A673 (cell line): ENCODE measurements at regions not wholly inside any gene's neighbourhood (a gene's known extent, or its start where the extent isn't known, plus 50 kb on each side); places are given as distances from the start of the nearest gene placed in this dataset.

Experiments
- BruUV-seq: library from RNA; stranded (reverse); fragments of 400-500 nt; replicated peaks from 2 replicates; lab custom pipeline; 2021; lab: Mats Ljungman, UMichigan
- CTCF ChIA-PET: fragments of 300-600 bp; sonication (Branson Sonifier 250); formaldehyde crosslinking; loops from one replicate; lab custom pipeline; 2022; ENCODE audit warnings: antibody characterized with exemption; lab: Charles Lee
- POLR2A ChIA-PET: fragments of 300-600 bp; sonication (Branson Sonifier 250); formaldehyde crosslinking; loops from one replicate; lab custom pipeline; 2022; ENCODE audit warnings: antibody characterized with exemption; ENCODE audit not compliant: low non-redundant PET; lab: Charles Lee
- DNase-seq: peaks from one replicate; pipeline ENCODE4 v3.0.0-alpha.2; 2015; ENCODE audit warnings: low spot score
- H3K27ac ChIP-seq: fragments of 200-600 bp; sonication (generic); 2 replicates; pipeline ENCODE4 v1.5.1; 2016; ENCODE audit warnings: mixed run types, low read depth, mild to moderate bottlenecking, mixed read lengths, antibody characterized with exemption, low read length; ENCODE audit not compliant: poor library complexity, severe bottlenecking
- H3K27me3 ChIP-seq: fragments of 200-600 bp; sonication (generic); replicated peaks from 2 replicates; pipeline ENCODE4 v1.6.1; 2017; ENCODE audit warnings: mixed run types, low read depth, mild to moderate bottlenecking, mixed read lengths, antibody characterized with exemption, low read length; ENCODE audit not compliant: insufficient read depth, poor library complexity
- H3K36me3 ChIP-seq: fragments of 200-600 bp; sonication (generic); 2 replicates; pipeline ENCODE4 v1.6.1; 2016; ENCODE audit warnings: mixed run types, mild to moderate bottlenecking, mixed read lengths, antibody characterized with exemption, low read length; ENCODE audit not compliant: insufficient read depth, poor library complexity, severe bottlenecking
- H3K4me1 ChIP-seq: fragments of 200-600 bp; sonication (generic); 2 replicates; pipeline ENCODE4 v1.6.1; 2017; ENCODE audit warnings: mixed run types, mild to moderate bottlenecking, mixed read lengths, antibody characterized with exemption, low read length; ENCODE audit not compliant: insufficient read depth, poor library complexity, severe bottlenecking
- H3K4me3 ChIP-seq: fragments of 200-600 bp; sonication (generic); 2 replicates; pipeline ENCODE4 v1.5.1; 2016; ENCODE audit warnings: low read depth, mixed run types, mild to moderate bottlenecking, mixed read lengths, low read length; ENCODE audit not compliant: poor library complexity, severe bottlenecking
- H3K9me3 ChIP-seq: fragments of 200-600 bp; sonication (generic); 2 replicates; pipeline ENCODE4 v1.6.1; 2016; ENCODE audit warnings: mixed run types, low read depth, mild to moderate bottlenecking, mixed read lengths, antibody characterized with exemption, low read length; ENCODE audit not compliant: poor library complexity, severe bottlenecking
- CTCF ChIP-seq: fragments of 300-800, 200-600 bp; sonication (generic); conservative IDR thresholded peaks from 2 replicates; pipeline ENCODE4 v1.5.1; 2017; ENCODE audit warnings: low read depth, mild to moderate bottlenecking, antibody characterized with exemption, low read length, moderate library complexity, mixed read lengths
- EZH2 ChIP-seq: fragments of 200-600 bp; sonication (generic); IDR thresholded peaks from 2 replicates; pipeline ENCODE4 v1.6.1; 2017; ENCODE audit warnings: borderline replicate concordance, low read depth, mild to moderate bottlenecking, mixed read lengths, antibody characterized with exemption, low read length; ENCODE audit not compliant: poor library complexity, severe bottlenecking
- intact Hi-C: fragments of 100-400 bp; cut with micrococcal nuclease; formaldehyde crosslinking; loops from one replicate; pipeline ENCODE4 v1.10.0; 2022; ENCODE audit not compliant: unreplicated experiment

- no peak for DNase-seq
- ChIA-PET CTCF (no interaction called here), POLR2A (no interaction called here)
- Histone ChIP-seq H3K4me3 (no peak overlapping the region), H3K27ac (no peak overlapping the region), H3K4me1 (peaks cover 2% of the 10 kb centered on the region), H3K36me3 (no peaks in the 10 kb centered on the region), H3K9me3 (peaks cover 12% of the 10 kb centered on the region), H3K27me3 (no peaks in the 10 kb centered on the region)
- no peak for TF ChIP-seq CTCF
- TF ChIP-seq EZH2 = no peak
- BruUV-seq = no TSS peak
- intact Hi-C loops = loop anchor here (10.0 kb wide), 2 partner anchors 558 to 668 kb away; no protein-coding TSS in a partner anchor
Measured at GRCh38 chr3:191802671-191803070, 341.7 kb downstream of the PYDC2 start.

- no peaks in the 10 kb centered on the region for H3K27me3 ChIP-seq
- H3K27ac ChIP-seq = no peak overlapping the region
- intact Hi-C loops = loop anchor here (5.0 to 10.0 kb wide), 3 partner anchors 303 to 670 kb away; no protein-coding TSS in a partner anchor
- BruUV-seq = no TSS peak
- TF ChIP-seq CTCF (no peak), EZH2 (no peak)
- POLR2A ChIA-PET = no interaction called here
- no peaks in the 10 kb centered on the region for H3K36me3 ChIP-seq
- no peak overlapping the region for H3K4me3 ChIP-seq
- peaks cover 12% of the 10 kb centered on the region for H3K9me3 ChIP-seq
- peaks cover 3% of the 10 kb centered on the region for H3K4me1 ChIP-seq
- DNase-seq = no peak
- CTCF ChIA-PET = no interaction called here
Measured at GRCh38 chr3:191804935-191805334, 344.0 kb downstream of the PYDC2 start.

GRCh38 chr3:191808073-191808472 is 347.1 kb downstream of the PYDC2 start:
- Histone ChIP-seq H3K4me1 (peaks cover 3% of the 10 kb centered on the region), H3K27ac (no peak overlapping the region), H3K36me3 (no peaks in the 10 kb centered on the region), H3K9me3 (peaks cover under 1% of the 10 kb centered on the region), H3K27me3 (no peaks in the 10 kb centered on the region), H3K4me3 (no peak overlapping the region)
- BruUV-seq = no TSS peak
- CTCF ChIA-PET = no interaction called here
- TF ChIP-seq CTCF (no peak), EZH2 (no peak)
- POLR2A ChIA-PET = no interaction called here
- intact Hi-C loops = loop anchor here (2.0 to 10.0 kb wide), 4 partner anchors 306 to 673 kb away; no protein-coding TSS in a partner anchor
- DNase-seq = no peak
